Left lung (tissue), 4 donors: ENCODE measurements at regions not wholly inside any gene's neighbourhood (a gene's known extent, or its start where the extent isn't known, plus 50 kb on each side); places are given as distances from the start of the nearest gene placed in this dataset.
A peak's percentile ranks its signal among the peaks of the same experiment; 100 is the strongest.

Experiments
- ATAC-seq: fragments of 200-7000 bp; cut with Tn5 transposase; one replicate; pipeline ENCODE4 v1.9.1; 2020; ENCODE audit warnings: moderate library complexity
- DNase-seq, 4 donors: peaks; one replicate each; pipeline ENCODE4 v3.0.0-alpha.2; 2013 to 2020
- H3K27ac ChIP-seq, 2 donors: fragments of 200-600 bp; sonication (generic) in 1 of 2; one replicate each; pipeline versions ENCODE4 v1.5.0 to v1.8.0; 2020 to 2021
- H3K27me3 ChIP-seq, 2 donors: fragments of 200-600 bp; sonication (generic) in 1 of 2; one replicate each; pipeline versions ENCODE4 v1.5.0 to v1.8.0; 2020 to 2021
- H3K36me3 ChIP-seq, 2 donors: fragments of 200-600 bp; sonication (generic) in 1 of 2; one replicate each; pipeline versions ENCODE4 v1.5.0 to v1.8.0; 2020 to 2021
- H3K4me1 ChIP-seq, 2 donors: fragments of 200-600 bp; one replicate each; pipeline ENCODE4 v1.8.0; 2021
- H3K4me3 ChIP-seq, 2 donors: fragments of 200-600 bp; sonication (generic) in 1 of 2; one replicate each; pipeline versions ENCODE4 v1.5.0 to v1.8.0; 2020 to 2021; ENCODE audit warnings: mild to moderate bottlenecking in 1 of 2
- H3K9me3 ChIP-seq, 2 donors: fragments of 200-600 bp; sonication (generic) in 1 of 2; one replicate each; pipeline versions ENCODE4 v1.5.0 to v1.8.0; 2020 to 2021
- CTCF ChIP-seq, 2 donors: fragments of 200-600 bp; sonication (generic) in 1 of 2; IDR thresholded peaks; one replicate each; pipeline versions ENCODE4 v1.5.0 to v1.8.0; 2021; ENCODE audit warnings: antibody characterized with exemption in 2 of 2
- intact Hi-C, 2 donors: fragments of 100-400 bp; cut with DNase I; formaldehyde crosslinking; loops; one replicate each; pipeline versions ENCODE4 v1.11.2 to v1.14.2; 2022
- donor health status: DM: no; HTN: yes; CAD: no.
- donor health status: DM: no; HTN: no; CAD: no.

GRCh38 chr5:167564275-167564674 is 727.2 kb upstream of the WWC1 start:
- Histone ChIP-seq H3K4me1 (no peaks in the 10 kb centered on the region), H3K27me3 (no peaks in the 10 kb centered on the region), H3K4me3 (no peak overlapping the region), H3K36me3 (no peaks in the 10 kb centered on the region), H3K9me3 (no peaks in the 10 kb centered on the region), H3K27ac (no peak overlapping the region)
- DNase-seq (no peak), ATAC-seq (no peak)
- intact Hi-C loops: no loop called here
- no peak for TF ChIP-seq CTCF (IDR thresholded peaks at IDR 0.05)

GRCh38 chr5:167565189-167565954 is 726.1 kb upstream of the WWC1 start:
- intact Hi-C loops: no loop called here
- no peak overlapping the region for H3K4me3 ChIP-seq
- no peak overlapping the region for H3K27ac ChIP-seq
- peaks cover 0 to 7% of the 10 kb centered on the region in 2 donors for H3K27me3 ChIP-seq
- H3K4me1 ChIP-seq: no peaks in the 10 kb centered on the region
- DNase-seq: no peak
- no peaks in the 10 kb centered on the region for H3K36me3 ChIP-seq
- TF ChIP-seq CTCF (IDR thresholded peaks at IDR 0.05): no peak
- ATAC-seq: peak; percentile 26
- H3K9me3 ChIP-seq: no peaks in the 10 kb centered on the region

GRCh38 chr5:167570431-167570830 is 721.0 kb upstream of the WWC1 start:
- no peak for TF ChIP-seq CTCF (IDR thresholded peaks at IDR 0.05)
- H3K27me3 ChIP-seq: peaks cover 21 to 51% of the 10 kb centered on the region in 2 donors
- H3K36me3 ChIP-seq: no peaks in the 10 kb centered on the region
- H3K4me3 ChIP-seq: no peak overlapping the region
- no peak for DNase-seq
- H3K4me1 ChIP-seq: no peaks in the 10 kb centered on the region
- no peak overlapping the region for H3K27ac ChIP-seq
- intact Hi-C loops: no loop called here
- no peaks in the 10 kb centered on the region for H3K9me3 ChIP-seq
- no peak for ATAC-seq

GRCh38 chr5:167571824-167572223 is 719.6 kb upstream of the WWC1 start:
- H3K4me1 ChIP-seq: no peaks in the 10 kb centered on the region
- ATAC-seq: no peak
- intact Hi-C loops: no loop called here

More at GRCh38 chr5:167571824-167572223, 719.6 kb upstream of the WWC1 start:
- no peak for TF ChIP-seq CTCF (IDR thresholded peaks at IDR 0.05)
- Histone ChIP-seq H3K27ac (no peak overlapping the region), H3K27me3 (peaks cover 34 to 65% of the 10 kb centered on the region in 2 donors), H3K4me3 (no peak overlapping the region), H3K36me3 (no peaks in the 10 kb centered on the region), H3K9me3 (no peaks in the 10 kb centered on the region)
- no peak for DNase-seq
